ENCODE measurements at regions not wholly inside any gene's neighbourhood (a gene's known extent, or its start where the extent isn't known, plus 50 kb on each side); places are given as distances from the start of the nearest gene placed in this dataset.

GRCh38 chr1:239261521-239261920 lies 124.8 kb upstream of the CHRM3 start:
- H3K27me3 ChIP-seq (ENCODE audit: control insufficient read depth in 4 of 4, insufficient read depth in 4 of 4, low read length in 3 of 4) = no peaks in the 10 kb centered on the region
- no peak overlapping the region for H3K27ac ChIP-seq (ENCODE audit: low read depth in 1 of 2, low read length in 2 of 2)
- no peaks in the 10 kb centered on the region for H3K4me1 ChIP-seq (ENCODE audit: control insufficient read depth in 4 of 4, insufficient read depth in 4 of 4, low read length in 3 of 4)
- no peaks in the 10 kb centered on the region for H3K9me3 ChIP-seq (ENCODE audit: control insufficient read depth in 4 of 4, low read length in 3 of 4)
- no peaks in the 10 kb centered on the region for H3K36me3 ChIP-seq (ENCODE audit: control insufficient read depth in 4 of 4, insufficient read depth in 3 of 4, low read depth in 1 of 4, low read length in 3 of 4)
- no peak overlapping the region for H3K9ac ChIP-seq (ENCODE audit: low read depth in 1 of 2, low read length in 2 of 2)
- TF ChIP-seq TAF1 (conservative IDR thresholded peaks at IDR 0.05) = no peak
- no peak for TF ChIP-seq FOXA1 (IDR thresholded peaks at IDR 0.05)
- TF ChIP-seq RXRA (IDR thresholded peaks at IDR 0.05) = no peak
- TF ChIP-seq REST (IDR thresholded peaks at IDR 0.05) = no peak
- TF ChIP-seq GABPA (IDR thresholded peaks at IDR 0.05 in 1 of 2, conservative IDR thresholded peaks at IDR 0.05 in 1 of 2) = no peak
- no peak for TF ChIP-seq JUND (IDR thresholded peaks at IDR 0.05)
- no peak for TF ChIP-seq ATF3 (IDR thresholded peaks at IDR 0.05)
- TF ChIP-seq RAD21 (IDR thresholded peaks at IDR 0.05) = no peak
- no peak for TF ChIP-seq CTCF (IDR thresholded peaks at IDR 0.05; ENCODE audit: low read depth, low read length, missing input control)
- TF ChIP-seq EGR1 (IDR thresholded peaks at IDR 0.05; ENCODE audit: low read depth in 2 of 2) = no peak
- TF ChIP-seq FOXA2 (IDR thresholded peaks at IDR 0.05) = no peak
- TF ChIP-seq ZBTB33 (IDR thresholded peaks at IDR 0.05) = no peak
- TF ChIP-seq HNF4G (IDR thresholded peaks at IDR 0.05) = no peak
- no peak for TF ChIP-seq MAX (IDR thresholded peaks at IDR 0.05)
- no peak for TF ChIP-seq HNF4A (conservative IDR thresholded peaks at IDR 0.05)
- TF ChIP-seq SP1 (IDR thresholded peaks at IDR 0.05) = no peak
- no peak overlapping the region for H3K4me3 ChIP-seq (ENCODE audit: low read depth in 1 of 3, low read length in 3 of 3)
- DNase-seq (ENCODE audit: low spot score) = no peak
- WGBS = 69% methylated on average over 2 of the region's 2 CpGs

GRCh38 chr1:239260842-239261241 lies 125.5 kb upstream of the CHRM3 start:
- Histone ChIP-seq H3K4me3 (ENCODE audit: low read depth in 1 of 3, low read length in 3 of 3) (no peak overlapping the region), H3K9ac (ENCODE audit: low read depth in 1 of 2, low read length in 2 of 2) (no peak overlapping the region), H3K9me3 (ENCODE audit: control insufficient read depth in 4 of 4, low read length in 3 of 4) (no peaks in the 10 kb centered on the region), H3K27ac (ENCODE audit: low read depth in 1 of 2, low read length in 2 of 2) (no peak overlapping the region), H3K4me1 (ENCODE audit: control insufficient read depth in 4 of 4, insufficient read depth in 4 of 4, low read length in 3 of 4) (no peaks in the 10 kb centered on the region), H3K36me3 (ENCODE audit: control insufficient read depth in 4 of 4, insufficient read depth in 3 of 4, low read depth in 1 of 4, low read length in 3 of 4) (no peaks in the 10 kb centered on the region), H3K27me3 (ENCODE audit: control insufficient read depth in 4 of 4, insufficient read depth in 4 of 4, low read length in 3 of 4) (no peaks in the 10 kb centered on the region)
- WGBS = 74% methylated on average over 4 of the region's 4 CpGs
- DNase-seq (ENCODE audit: low spot score) = no peak
- no peak for TF ChIP-seq FOXA1 (IDR thresholded peaks at IDR 0.05)
